CD4-positive, CD25-positive, alpha-beta regulatory T cell (primary cell): ENCODE measurements at regions not wholly inside any gene's neighbourhood (a gene's known extent, or its start where the extent isn't known, plus 50 kb on each side); places are given as distances from the start of the nearest gene placed in this dataset.

Experiments used
- ATAC-seq, 2 donors: fragments of 150-1000 bp; cut with Tn5 transposase; one replicate each; pipeline ENCODE4 v1.10.0; 2021; ENCODE audit warnings: low read depth in 2 of 2, moderate number of reproducible peaks in 2 of 2, moderate library complexity in 1 of 2
- DNase-seq, 3 donors: peaks; one replicate each; pipeline versions ENCODE4 v3.0.0 to v3.0.0-alpha.2; 2012 to 2022; ENCODE audit warnings: mixed read lengths in 1 of 3
- H3K27ac ChIP-seq: one replicate; pipeline ENCODE4 v1.7.0; 2013; ENCODE audit warnings: mild to moderate bottlenecking, low read length; ENCODE audit not compliant: insufficient read depth, poor library complexity, severe bottlenecking
- H3K27me3 ChIP-seq: one replicate; pipeline ENCODE4 v1.7.0; 2013; ENCODE audit warnings: low read length; ENCODE audit not compliant: control insufficient read depth, insufficient read depth
- H3K36me3 ChIP-seq: one replicate; pipeline ENCODE4 v1.7.0; 2013; ENCODE audit warnings: mild to moderate bottlenecking, low read length, moderate library complexity; ENCODE audit not compliant: control insufficient read depth, insufficient read depth
- H3K4me1 ChIP-seq: 2 replicates; pipeline ENCODE4 v1.7.0; 2013; ENCODE audit warnings: mild to moderate bottlenecking, low read length; ENCODE audit not compliant: insufficient read depth, control insufficient read depth, poor library complexity, severe bottlenecking
- H3K4me3 ChIP-seq: one replicate; pipeline ENCODE4 v1.7.0; 2013; ENCODE audit warnings: low read depth, mild to moderate bottlenecking, low read length, moderate library complexity
- H3K9me3 ChIP-seq, 2 experiments: 1 replicate in 1 of 2; 2 replicates in 1 of 2; pipeline ENCODE4 v1.7.0; 2013; ENCODE audit warnings: low read length in 2 of 2, mild to moderate bottlenecking in 1 of 2, moderate library complexity in 1 of 2; ENCODE audit not compliant: control insufficient read depth in 2 of 2
- H3K27ac Mint-ChIP-seq, 3 donors: one replicate each; pipeline ENCODE4 v1.8.0; 2020 to 2022; ENCODE audit warnings: mild to moderate bottlenecking in 3 of 3, mixed read lengths in 3 of 3, moderate library complexity in 2 of 3
- H3K27me3 Mint-ChIP-seq: one replicate; pipeline ENCODE4 v1.8.0; 2022; ENCODE audit warnings: mild to moderate bottlenecking, mixed read lengths
- H3K36me3 Mint-ChIP-seq: one replicate; pipeline ENCODE4 v1.8.0; 2020; ENCODE audit warnings: mixed read lengths
- H3K4me1 Mint-ChIP-seq, 4 donors: one replicate each; pipeline ENCODE4 v1.8.0; 2020 to 2022; ENCODE audit warnings: mixed read lengths in 4 of 4, mild to moderate bottlenecking in 1 of 4
- H3K4me3 Mint-ChIP-seq, 4 donors: one replicate each; pipeline ENCODE4 v1.8.0; 2020 to 2022; ENCODE audit warnings: mild to moderate bottlenecking in 4 of 4, mixed read lengths in 4 of 4, moderate library complexity in 3 of 4
- H3K9me3 Mint-ChIP-seq, 7 donors: one replicate each; pipeline ENCODE4 v1.8.0; 2020 to 2022; ENCODE audit warnings: mixed read lengths in 7 of 7, mild to moderate bottlenecking in 3 of 7, moderate library complexity in 2 of 7

- no peak for ATAC-seq
- Mint-ChIP-seq H3K27me3 (no peaks in the 10 kb centered on the region), H3K9me3 (peaks cover 0 to 6% (median 0%) of the 10 kb centered on the region in 7 donors), H3K4me3 (no peak overlapping the region), H3K36me3 (no peaks in the 10 kb centered on the region), H3K4me1 (no peaks in the 10 kb centered on the region), H3K27ac (no peak overlapping the region)
- no peak overlapping the region for H3K27ac ChIP-seq
- H3K27me3 ChIP-seq, result no peaks in the 10 kb centered on the region
- no peak overlapping the region for H3K4me3 ChIP-seq
- no peaks in the 10 kb centered on the region for H3K4me1 ChIP-seq
- H3K9me3 ChIP-seq, result no peaks in the 10 kb centered on the region
- DNase-seq, result no peak
- H3K36me3 ChIP-seq, result no peaks in the 10 kb centered on the region
Observed at GRCh38 chr7:110600956-110601355, 490.0 kb upstream of the LRRN3 start.

GRCh38 chr7:110601710-110602109, 489.2 kb upstream of the LRRN3 start:
- Mint-ChIP-seq H3K27me3 (no peaks in the 10 kb centered on the region), H3K9me3 (peaks cover 0 to 6% (median 0%) of the 10 kb centered on the region in 7 donors), H3K4me3 (no peak overlapping the region), H3K27ac (no peak overlapping the region), H3K36me3 (no peaks in the 10 kb centered on the region), H3K4me1 (no peaks in the 10 kb centered on the region)
- Histone ChIP-seq H3K36me3 (no peaks in the 10 kb centered on the region), H3K27me3 (no peaks in the 10 kb centered on the region), H3K9me3 (no peaks in the 10 kb centered on the region), H3K4me1 (no peaks in the 10 kb centered on the region), H3K4me3 (no peak overlapping the region), H3K27ac (no peak overlapping the region)
- no peak for ATAC-seq
- DNase-seq, result no peak

GRCh38 chr7:110604206-110604605, 486.7 kb upstream of the LRRN3 start:
- no peak overlapping the region for H3K4me3 ChIP-seq
- H3K9me3 Mint-ChIP-seq, result peaks cover 0 to 3% (median 0%) of the 10 kb centered on the region in 7 donors
- no peaks in the 10 kb centered on the region for H3K27me3 ChIP-seq
- H3K27ac Mint-ChIP-seq, result no peak overlapping the region
- H3K4me3 Mint-ChIP-seq, result no peak overlapping the region
- no peaks in the 10 kb centered on the region for H3K4me1 ChIP-seq
- ATAC-seq, result no peak
- no peaks in the 10 kb centered on the region for H3K36me3 Mint-ChIP-seq
- no peaks in the 10 kb centered on the region for H3K9me3 ChIP-seq
- no peak overlapping the region for H3K27ac ChIP-seq
- no peaks in the 10 kb centered on the region for H3K36me3 ChIP-seq
- no peaks in the 10 kb centered on the region for H3K4me1 Mint-ChIP-seq
- no peaks in the 10 kb centered on the region for H3K27me3 Mint-ChIP-seq
- no peak for DNase-seq

GRCh38 chr7:110604885-110605284, 486.0 kb upstream of the LRRN3 start:
- ATAC-seq, result no peak
- no peak for DNase-seq
- Mint-ChIP-seq H3K27ac (no peak overlapping the region), H3K4me3 (no peak overlapping the region), H3K27me3 (no peaks in the 10 kb centered on the region), H3K9me3 (peaks cover 0 to 1% (median 0%) of the 10 kb centered on the region in 7 donors), H3K36me3 (no peaks in the 10 kb centered on the region), H3K4me1 (no peaks in the 10 kb centered on the region)
- Histone ChIP-seq H3K27ac (no peak overlapping the region), H3K9me3 (no peaks in the 10 kb centered on the region), H3K36me3 (no peaks in the 10 kb centered on the region), H3K27me3 (no peaks in the 10 kb centered on the region), H3K4me1 (no peaks in the 10 kb centered on the region), H3K4me3 (no peak overlapping the region)

GRCh38 chr7:110607050-110607857, 483.7 kb upstream of the LRRN3 start:
- ATAC-seq (no peak), DNase-seq (peak in 1 of 3 donors; percentile 6)
- no peaks in the 10 kb centered on the region for H3K36me3 ChIP-seq
- Mint-ChIP-seq H3K27ac (peak overlapping the region in 1 of 3 donors; percentile 33), H3K4me3 (no peak overlapping the region), H3K36me3 (no peaks in the 10 kb centered on the region), H3K27me3 (no peaks in the 10 kb centered on the region), H3K9me3 (peaks cover 0 to 1% (median 0%) of the 10 kb centered on the region in 7 donors), H3K4me1 (no peaks in the 10 kb centered on the region)
- no peaks in the 10 kb centered on the region for H3K9me3 ChIP-seq
- H3K4me3 ChIP-seq, result no peak overlapping the region
- H3K27me3 ChIP-seq, result no peaks in the 10 kb centered on the region
- H3K4me1 ChIP-seq, result no peaks in the 10 kb centered on the region
- H3K27ac ChIP-seq, result no peak overlapping the region

- H3K27ac ChIP-seq, result no peak overlapping the region
- H3K36me3 ChIP-seq, result no peaks in the 10 kb centered on the region
- no peaks in the 10 kb centered on the region for H3K9me3 ChIP-seq
- no peaks in the 10 kb centered on the region for H3K4me1 ChIP-seq
- H3K27me3 ChIP-seq, result no peaks in the 10 kb centered on the region
- no peak overlapping the region for H3K4me3 ChIP-seq
- no peak overlapping the region for H3K4me3 Mint-ChIP-seq
- no peaks in the 10 kb centered on the region for H3K4me1 Mint-ChIP-seq
- H3K36me3 Mint-ChIP-seq, result no peaks in the 10 kb centered on the region
- no peak overlapping the region for H3K27ac Mint-ChIP-seq
- ATAC-seq (no peak), DNase-seq (no peak)
- H3K9me3 Mint-ChIP-seq, result no peaks in the 10 kb centered on the region
- H3K27me3 Mint-ChIP-seq, result no peaks in the 10 kb centered on the region
Observed at GRCh38 chr7:110609336-110609735, 481.6 kb upstream of the LRRN3 start.

GRCh38 chr7:110612680-110613079, 478.2 kb upstream of the LRRN3 start:
- H3K36me3 Mint-ChIP-seq, result no peaks in the 10 kb centered on the region
- no peaks in the 10 kb centered on the region for H3K9me3 ChIP-seq
- ATAC-seq (no peak), DNase-seq (no peak)
- H3K4me3 Mint-ChIP-seq, result no peak overlapping the region
- no peaks in the 10 kb centered on the region for H3K27me3 Mint-ChIP-seq
- H3K27ac ChIP-seq, result no peak overlapping the region
- no peaks in the 10 kb centered on the region for H3K36me3 ChIP-seq
- no peaks in the 10 kb centered on the region for H3K4me1 ChIP-seq
- H3K27ac Mint-ChIP-seq, result no peak overlapping the region
- no peak overlapping the region for H3K4me3 ChIP-seq
- no peaks in the 10 kb centered on the region for H3K4me1 Mint-ChIP-seq
- peaks cover 0 to 4% (median 1%) of the 10 kb centered on the region in 7 donors for H3K9me3 Mint-ChIP-seq
- H3K27me3 ChIP-seq, result no peaks in the 10 kb centered on the region
